Neuronal stem cell (in vitro differentiated cells): ENCODE measurements at regions not wholly inside any gene's neighbourhood (a gene's known extent, or its start where the extent isn't known, plus 50 kb on each side); places are given as distances from the start of the nearest gene placed in this dataset.
A peak's percentile ranks its signal among the peaks of the same experiment; 100 is the strongest.

Source experiments
- DNase-seq: peaks from one replicate; pipeline ENCODE4 v3.0.0-alpha.2; 2013; ENCODE audit warnings: low spot score
- H2AFZ ChIP-seq: one replicate; pipeline ENCODE4 v1.6.1; 2013; ENCODE audit warnings: mild to moderate bottlenecking, low read length, inconsistent platforms
- H2AK5ac ChIP-seq: 2 replicates; pipeline ENCODE4 v1.6.1; 2013; ENCODE audit warnings: low read depth, mild to moderate bottlenecking, inconsistent platforms, low read length, moderate library complexity, mixed read lengths
- H2BK120ac ChIP-seq: 2 replicates; pipeline ENCODE4 v1.6.1; 2013; ENCODE audit warnings: low read depth, mild to moderate bottlenecking, inconsistent platforms, low read length, moderate library complexity, mixed read lengths
- H2BK12ac ChIP-seq: one replicate; pipeline ENCODE4 v1.6.1; 2013; ENCODE audit warnings: low read length, inconsistent platforms
- H2BK15ac ChIP-seq: 2 replicates; pipeline ENCODE4 v1.6.1; 2013; ENCODE audit warnings: mild to moderate bottlenecking, low read length, inconsistent platforms, mixed read lengths
- H2BK5ac ChIP-seq: one replicate; pipeline ENCODE4 v1.6.1; 2013; ENCODE audit warnings: inconsistent platforms, mild to moderate bottlenecking, low read length, moderate library complexity
- H3K14ac ChIP-seq: one replicate; pipeline ENCODE4 v1.6.1; 2013; ENCODE audit warnings: low read length, inconsistent platforms
- H3K18ac ChIP-seq: 2 replicates; pipeline ENCODE4 v1.6.1; 2013; ENCODE audit warnings: low read length, inconsistent platforms
- H3K23ac ChIP-seq: 2 replicates; pipeline ENCODE4 v1.6.1; 2013; ENCODE audit warnings: low read depth, mild to moderate bottlenecking, mixed read lengths, low read length, inconsistent platforms; ENCODE audit not compliant: poor library complexity
- H3K27ac ChIP-seq: replicated peaks from 3 replicates; pipeline ENCODE4 v1.5.1; 2013; ENCODE audit warnings: low read length, inconsistent platforms
- H3K27me3 ChIP-seq, 3 experiments: 2 replicates each; pipeline ENCODE4 v1.6.1; 2013; ENCODE audit warnings: low read length in 3 of 3, mild to moderate bottlenecking in 2 of 3, inconsistent platforms in 1 of 3, low read depth in 1 of 3, mixed read lengths in 1 of 3, moderate library complexity in 1 of 3; ENCODE audit not compliant: control insufficient read depth in 3 of 3, insufficient read depth in 3 of 3
- H3K36me3 ChIP-seq, 2 donors: replicated peaks in 1 of 2; 2 replicates each; pipeline ENCODE4 v1.6.1; 2013; ENCODE audit warnings: low read length in 2 of 2; ENCODE audit not compliant: control insufficient read depth in 2 of 2, insufficient read depth in 2 of 2
- H3K4ac ChIP-seq: 2 replicates; pipeline ENCODE4 v1.6.1; 2013; ENCODE audit warnings: inconsistent platforms, mild to moderate bottlenecking, low read length, moderate library complexity
- H3K4me1 ChIP-seq, 2 donors: 1 replicate in 1 of 2; 2 replicates in 1 of 2; pipeline ENCODE4 v1.6.1; 2013; ENCODE audit warnings: low read length in 2 of 2, low read depth in 1 of 2; ENCODE audit not compliant: control insufficient read depth in 2 of 2, insufficient read depth in 1 of 2
- H3K4me2 ChIP-seq: one replicate; pipeline ENCODE4 v1.6.1; 2013; ENCODE audit warnings: mild to moderate bottlenecking, low read length, inconsistent platforms; ENCODE audit not compliant: insufficient read depth, poor library complexity, severe bottlenecking
- H3K4me3 ChIP-seq, 2 donors: 2 replicates each; pipeline ENCODE4 v1.5.1; 2013; ENCODE audit warnings: low read length in 2 of 2, mild to moderate bottlenecking in 2 of 2, inconsistent platforms in 1 of 2, moderate library complexity in 1 of 2
- H3K79me1 ChIP-seq: one replicate; pipeline ENCODE4 v1.6.1; 2013; ENCODE audit warnings: low read depth, mild to moderate bottlenecking, inconsistent platforms, low read length, moderate library complexity
- H3K9ac ChIP-seq: one replicate; pipeline ENCODE4 v1.6.1; 2013; ENCODE audit warnings: mild to moderate bottlenecking, low read depth, low read length, inconsistent platforms; ENCODE audit not compliant: poor library complexity
- H3K9me3 ChIP-seq, 2 donors: replicated peaks in 1 of 2; 2 replicates each; pipeline versions ENCODE3 to v1.6.1; 2013; ENCODE audit warnings: low read length in 2 of 2, mild to moderate bottlenecking in 2 of 2, inconsistent platforms in 1 of 2, low read depth in 1 of 2, mixed read lengths in 1 of 2, moderate library complexity in 1 of 2; ENCODE audit not compliant: control insufficient read depth in 2 of 2, insufficient read depth in 1 of 2
- H4K8ac ChIP-seq: one replicate; pipeline ENCODE4 v1.6.1; 2013; ENCODE audit warnings: low read depth, mild to moderate bottlenecking, inconsistent platforms, low read length, moderate library complexity
- H4K91ac ChIP-seq: one replicate; pipeline ENCODE4 v1.6.1; 2013; ENCODE audit warnings: low read length, low read depth, mild to moderate bottlenecking, inconsistent platforms; ENCODE audit not compliant: poor library complexity
- WGBS, 2 donors: extraction: QIAGEN DNeasy Blood & Tissue Kit; methylation state at CpG; one replicate each; pipeline ENCODE4 v1.1.7; 2013; ENCODE audit warnings: missing lambda C conversion rate in 2 of 2, mixed read lengths in 1 of 2; ENCODE audit not compliant: insufficient read length in 2 of 2, insufficient replicate concordance in 1 of 2; ENCODE audit errors: extremely low coverage in 2 of 2; 5-methylcytosine and 5-hydroxymethylcytosine counted together

DNA sequence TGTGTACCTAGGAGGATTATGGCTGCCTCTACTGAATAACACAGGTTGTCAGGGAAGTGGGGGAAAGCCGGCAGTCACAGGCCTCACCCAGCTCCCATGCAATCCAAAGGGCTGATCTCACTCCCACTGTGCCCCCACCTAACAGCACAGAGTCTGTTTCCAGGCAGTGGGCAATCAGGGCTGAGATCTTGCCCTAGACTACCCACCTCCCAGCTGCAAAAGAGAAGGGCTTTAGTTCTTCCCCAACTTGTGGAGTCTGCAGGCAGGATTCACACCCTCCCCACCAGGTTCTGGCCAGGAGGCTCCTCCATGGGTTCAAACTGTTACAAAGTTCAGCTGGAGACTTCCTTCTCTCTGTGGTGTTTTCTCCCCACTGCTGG lies 66.0 kb upstream of the OLIG3 start:
- no peak overlapping the region for H3K4me3 ChIP-seq
- no peaks in the 10 kb centered on the region for H3K36me3 ChIP-seq
- H2BK12ac ChIP-seq = no peak overlapping the region
- H2AK5ac ChIP-seq = no peak overlapping the region
- H3K79me1 ChIP-seq = no peaks in the 10 kb centered on the region
- H3K14ac ChIP-seq = no peak overlapping the region
- H2BK15ac ChIP-seq = no peak overlapping the region
- no peak overlapping the region for H3K27ac ChIP-seq
- no peak overlapping the region for H4K91ac ChIP-seq
- no peak overlapping the region for H3K18ac ChIP-seq
- no peak overlapping the region for H3K9ac ChIP-seq
- H2BK120ac ChIP-seq = no peak overlapping the region
- H3K23ac ChIP-seq = no peak overlapping the region
- no CpG with 5 or more reads among the region's 1 CpG for WGBS, 2 donors
- no peaks in the 10 kb centered on the region for H3K27me3 ChIP-seq
- H3K4ac ChIP-seq = no peak overlapping the region
- H3K4me2 ChIP-seq = no peak overlapping the region
- no peaks in the 10 kb centered on the region for H3K4me1 ChIP-seq
- H3K9me3 ChIP-seq = no peaks in the 10 kb centered on the region
- no peak for DNase-seq
- H2BK5ac ChIP-seq = no peak overlapping the region
- H4K8ac ChIP-seq = peak overlapping the region; percentile 17
- H2AFZ ChIP-seq = no peak overlapping the region

DNA sequence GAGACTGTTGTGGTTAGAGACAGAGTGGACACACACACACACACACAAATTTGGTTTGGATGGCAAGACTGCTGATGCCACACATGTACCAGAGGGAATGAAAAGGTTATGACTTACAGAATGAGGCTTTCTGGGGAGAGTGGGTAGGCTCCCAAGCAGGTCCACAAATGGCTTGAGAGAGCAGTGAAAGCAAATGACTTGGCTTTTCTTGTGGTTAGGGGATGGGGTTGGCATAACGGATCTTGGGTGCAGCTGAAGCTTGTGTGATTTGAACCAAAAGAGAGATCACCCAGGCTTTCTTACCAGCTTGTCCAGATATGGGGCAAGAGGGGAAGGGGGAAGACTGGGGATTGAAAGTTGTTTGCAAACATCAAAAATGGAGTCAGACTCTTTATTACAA lies 73.9 kb upstream of the OLIG3 start:
- no peaks in the 10 kb centered on the region for H3K79me1 ChIP-seq
- H2BK5ac ChIP-seq = no peak overlapping the region
- no peak overlapping the region for H3K14ac ChIP-seq
- no peak overlapping the region for H3K23ac ChIP-seq
- H3K9me3 ChIP-seq = no peaks in the 10 kb centered on the region
- DNase-seq = no peak
- H3K4me1 ChIP-seq = peaks cover 0 to 6% of the 10 kb centered on the region in 2 donors
- H3K4me3 ChIP-seq = no peak overlapping the region
- H2BK12ac ChIP-seq = no peak overlapping the region
- no peak overlapping the region for H3K18ac ChIP-seq
- H2BK15ac ChIP-seq = no peak overlapping the region
- H3K4me2 ChIP-seq = no peak overlapping the region
- H3K36me3 ChIP-seq = no peaks in the 10 kb centered on the region
- no peak overlapping the region for H3K9ac ChIP-seq
- WGBS, 2 donors = no CpG with 5 or more reads among the region's 1 CpG
- no peaks in the 10 kb centered on the region for H3K27me3 ChIP-seq
- H3K27ac ChIP-seq = no peak overlapping the region
- H2AFZ ChIP-seq = no peak overlapping the region
- no peak overlapping the region for H3K4ac ChIP-seq
- no peak overlapping the region for H4K91ac ChIP-seq
- H2AK5ac ChIP-seq = no peak overlapping the region
- no peak overlapping the region for H4K8ac ChIP-seq
- no peak overlapping the region for H2BK120ac ChIP-seq

DNA sequence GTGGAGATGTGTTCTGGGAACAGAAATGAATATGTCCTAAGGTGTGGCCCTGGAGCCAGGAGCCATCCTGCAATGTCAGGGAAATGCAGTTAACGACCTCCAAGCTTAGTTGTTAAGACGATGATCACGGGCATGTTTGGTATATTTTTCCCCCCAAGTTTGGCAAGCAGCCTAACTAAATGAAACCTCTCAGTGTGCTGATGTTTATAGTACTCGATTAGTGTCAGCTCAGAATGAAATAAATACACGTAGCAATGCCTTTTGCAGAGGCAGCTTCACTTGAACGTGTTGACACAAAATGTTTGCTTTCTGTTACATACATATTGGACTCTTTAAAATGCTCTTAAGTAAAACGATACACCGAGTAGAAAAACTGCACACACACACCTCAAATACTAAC lies 76.2 kb upstream of the OLIG3 start:
- Histone ChIP-seq H3K4me1 (peaks cover 0 to 6% of the 10 kb centered on the region in 2 donors), H3K27ac (no peak overlapping the region), H3K4me3 (no peak overlapping the region), H3K9ac (no peak overlapping the region), H2BK5ac (no peak overlapping the region), H3K23ac (no peak overlapping the region), H2AFZ (no peak overlapping the region), H3K36me3 (no peaks in the 10 kb centered on the region), H2BK120ac (no peak overlapping the region), H3K14ac (no peak overlapping the region), H4K91ac (no peak overlapping the region), H3K4me2 (no peak overlapping the region), H3K4ac (no peak overlapping the region), H3K9me3 (no peaks in the 10 kb centered on the region), H4K8ac (no peak overlapping the region), H2AK5ac (no peak overlapping the region), H3K18ac (no peak overlapping the region), H2BK15ac (no peak overlapping the region), H3K79me1 (no peaks in the 10 kb centered on the region), H3K27me3 (no peaks in the 10 kb centered on the region), H2BK12ac (no peak overlapping the region)
- no peak for DNase-seq
- no CpG with 5 or more reads among the region's 8 CpGs for WGBS, 2 donors

DNA sequence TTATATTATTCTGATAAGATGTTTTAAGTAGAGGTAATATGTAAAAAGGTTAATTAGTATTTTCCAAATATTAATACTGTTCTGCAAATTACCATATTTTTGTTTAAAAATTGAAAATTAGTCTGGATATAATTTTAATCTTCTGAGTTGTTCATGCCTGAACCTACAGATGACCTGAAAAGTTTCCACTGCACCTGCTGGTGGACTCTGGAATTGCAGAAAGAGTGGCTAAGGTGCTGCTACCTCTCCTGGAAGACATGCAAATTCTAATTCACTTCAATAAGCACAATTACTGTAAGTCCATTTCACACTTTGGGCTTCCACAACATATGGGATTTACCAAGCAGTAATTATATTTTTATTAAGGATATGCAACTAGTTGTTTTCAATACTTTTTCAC lies 77.7 kb upstream of the OLIG3 start:
- DNase-seq = peak; percentile 36
- no peak overlapping the region for H2AFZ ChIP-seq
- no peaks in the 10 kb centered on the region for H3K27me3 ChIP-seq

More for the DNA sequence above, 77.7 kb upstream of the OLIG3 start:
- Histone ChIP-seq H3K14ac (no peak overlapping the region), H2BK15ac (no peak overlapping the region), H3K27ac (no peak overlapping the region), H3K36me3 (no peaks in the 10 kb centered on the region), H2BK120ac (no peak overlapping the region), H3K9ac (no peak overlapping the region), H3K18ac (no peak overlapping the region), H4K91ac (no peak overlapping the region), H3K4ac (no peak overlapping the region), H2BK12ac (no peak overlapping the region), H3K9me3 (no peaks in the 10 kb centered on the region), H2BK5ac (no peak overlapping the region), H4K8ac (no peak overlapping the region), H3K79me1 (no peaks in the 10 kb centered on the region), H3K23ac (no peak overlapping the region), H3K4me2 (no peak overlapping the region), H3K4me3 (no peak overlapping the region), H2AK5ac (no peak overlapping the region), H3K4me1 (peaks cover 0 to 6% of the 10 kb centered on the region in 2 donors)
